ENCODE measurements at regions not wholly inside any gene's neighbourhood (a gene's known extent, or its start where the extent isn't known, plus 50 kb on each side); places are given as distances from the start of the nearest gene placed in this dataset.

DNA sequence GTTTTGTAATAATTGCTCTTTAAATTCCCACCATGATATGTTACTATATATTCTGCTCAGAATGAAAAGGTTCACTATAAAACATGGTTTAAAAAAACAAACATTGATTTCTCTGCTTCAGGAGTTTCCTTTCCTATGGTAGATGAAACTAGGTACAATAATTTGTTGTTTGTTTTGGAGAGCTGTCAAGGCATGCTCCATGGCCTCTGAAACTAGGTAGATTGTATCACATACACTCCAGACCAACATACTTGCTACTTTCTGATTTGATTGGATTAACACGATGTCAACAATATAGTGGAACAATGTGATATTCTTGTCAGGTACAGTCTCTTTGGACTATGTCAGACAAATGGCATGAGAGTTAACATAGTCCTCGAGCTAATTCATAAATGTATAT, 452.7 kb upstream of the CDH9 start:
- Histone ChIP-seq H3K4me1 (no peaks in the 10 kb centered on the region), H3K27ac (no peak overlapping the region), H3K9me3 (no peaks in the 10 kb centered on the region), H3K4me3 (no peak overlapping the region), H3K27me3 (no peaks in the 10 kb centered on the region), H3K36me3 (no peaks in the 10 kb centered on the region)
- TF ChIP-seq POLR2AphosphoS5 (IDR thresholded peaks at IDR 0.05) (no peak), POLR2A (IDR thresholded peaks at IDR 0.05) (no peak)
- TF ChIP-seq, protein P1, sequence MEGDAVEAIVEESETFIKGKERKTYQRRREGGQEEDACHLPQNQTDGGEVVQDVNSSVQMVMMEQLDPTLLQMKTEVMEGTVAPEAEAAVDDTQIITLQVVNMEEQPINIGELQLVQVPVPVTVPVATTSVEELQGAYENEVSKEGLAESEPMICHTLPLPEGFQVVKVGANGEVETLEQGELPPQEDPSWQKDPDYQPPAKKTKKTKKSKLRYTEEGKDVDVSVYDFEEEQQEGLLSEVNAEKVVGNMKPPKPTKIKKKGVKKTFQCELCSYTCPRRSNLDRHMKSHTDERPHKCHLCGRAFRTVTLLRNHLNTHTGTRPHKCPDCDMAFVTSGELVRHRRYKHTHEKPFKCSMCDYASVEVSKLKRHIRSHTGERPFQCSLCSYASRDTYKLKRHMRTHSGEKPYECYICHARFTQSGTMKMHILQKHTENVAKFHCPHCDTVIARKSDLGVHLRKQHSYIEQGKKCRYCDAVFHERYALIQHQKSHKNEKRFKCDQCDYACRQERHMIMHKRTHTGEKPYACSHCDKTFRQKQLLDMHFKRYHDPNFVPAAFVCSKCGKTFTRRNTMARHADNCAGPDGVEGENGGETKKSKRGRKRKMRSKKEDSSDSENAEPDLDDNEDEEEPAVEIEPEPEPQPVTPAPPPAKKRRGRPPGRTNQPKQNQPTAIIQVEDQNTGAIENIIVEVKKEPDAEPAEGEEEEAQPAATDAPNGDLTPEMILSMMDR (IDR thresholded peaks at IDR 0.05): no peak
- DNase-seq (ENCODE audit: low spot score in 2 of 2): no peak
- intact Hi-C loops (cut with DNase I; ENCODE audit: low total_unique reads): no loop called here

GRCh38 chr5:27489701-27490100, 451.3 kb upstream of the CDH9 start:
- no peaks in the 10 kb centered on the region for H3K36me3 ChIP-seq
- H3K27me3 ChIP-seq: no peaks in the 10 kb centered on the region
- H3K4me3 ChIP-seq: no peak overlapping the region
- no peaks in the 10 kb centered on the region for H3K9me3 ChIP-seq
- TF ChIP-seq POLR2A (IDR thresholded peaks at IDR 0.05) (no peak), POLR2AphosphoS5 (IDR thresholded peaks at IDR 0.05) (no peak)
- TF ChIP-seq, protein P1 (IDR thresholded peaks at IDR 0.05): no peak
- H3K4me1 ChIP-seq: no peaks in the 10 kb centered on the region
- intact Hi-C loops (cut with DNase I; ENCODE audit: low total_unique reads): no loop called here
- no peak for DNase-seq (ENCODE audit: low spot score in 2 of 2)
- H3K27ac ChIP-seq: no peak overlapping the region

GRCh38 chr5:27482663-27483062, 444.3 kb upstream of the CDH9 start:
- intact Hi-C loops (cut with DNase I; ENCODE audit: low total_unique reads): no loop called here
- Histone ChIP-seq H3K36me3 (no peaks in the 10 kb centered on the region), H3K27ac (no peak overlapping the region), H3K27me3 (no peaks in the 10 kb centered on the region), H3K4me3 (no peak overlapping the region), H3K4me1 (no peaks in the 10 kb centered on the region), H3K9me3 (peaks cover 0 to under 1% of the 10 kb centered on the region in 2 donors)
- DNase-seq (ENCODE audit: low spot score in 2 of 2): no peak
- TF ChIP-seq, protein P1 (IDR thresholded peaks at IDR 0.05): no peak
- no peak for TF ChIP-seq POLR2A (IDR thresholded peaks at IDR 0.05)
- no peak for TF ChIP-seq POLR2AphosphoS5 (IDR thresholded peaks at IDR 0.05)

- no peaks in the 10 kb centered on the region for H3K4me1 ChIP-seq
- intact Hi-C loops (cut with DNase I; ENCODE audit: low total_unique reads): loop anchor here (10.0 kb wide), 1 partner anchor 1135 kb away; no protein-coding TSS in a partner anchor
- no peaks in the 10 kb centered on the region for H3K27me3 ChIP-seq
- TF ChIP-seq POLR2A (IDR thresholded peaks at IDR 0.05): no peak
- TF ChIP-seq, protein P1 (IDR thresholded peaks at IDR 0.05): no peak
- no peak for TF ChIP-seq POLR2AphosphoS5 (IDR thresholded peaks at IDR 0.05)
- no peak overlapping the region for H3K4me3 ChIP-seq
- no peaks in the 10 kb centered on the region for H3K36me3 ChIP-seq
- peaks cover 9 to 18% of the 10 kb centered on the region in 2 donors for H3K9me3 ChIP-seq
- no peak for DNase-seq (ENCODE audit: low spot score in 2 of 2)
- H3K27ac ChIP-seq: no peak overlapping the region
Observed at GRCh38 chr5:27479859-27480258, 441.5 kb upstream of the CDH9 start.

- intact Hi-C loops (cut with DNase I; ENCODE audit: low total_unique reads): loop anchor here (10.0 kb wide), 1 partner anchor 1133 kb away; no protein-coding TSS in a partner anchor
- H3K27me3 ChIP-seq: no peaks in the 10 kb centered on the region
- H3K4me1 ChIP-seq: no peaks in the 10 kb centered on the region
- no peak for DNase-seq (ENCODE audit: low spot score in 2 of 2)
- no peaks in the 10 kb centered on the region for H3K36me3 ChIP-seq
- H3K9me3 ChIP-seq: peaks cover 10 to 18% of the 10 kb centered on the region in 2 donors
- H3K4me3 ChIP-seq: no peak overlapping the region
- H3K27ac ChIP-seq: no peak overlapping the region
- TF ChIP-seq POLR2AphosphoS5 (IDR thresholded peaks at IDR 0.05) (no peak), POLR2A (IDR thresholded peaks at IDR 0.05) (no peak)
- TF ChIP-seq, protein P1 (IDR thresholded peaks at IDR 0.05): no peak
Observed at GRCh38 chr5:27477550-27477949, 439.2 kb upstream of the CDH9 start.
